Ovary (tissue), 7 donors: ENCODE measurements at regions not wholly inside any gene's neighbourhood (a gene's known extent, or its start where the extent isn't known, plus 50 kb on each side); places are given as distances from the start of the nearest gene placed in this dataset.

ENCODE experiments used
- DNase-seq, 5 donors: peaks; one replicate each; pipeline ENCODE4 v3.0.0-alpha.2; 2019 to 2020
- H3K27ac ChIP-seq, 2 donors: fragments of 200-600 bp; one replicate each; pipeline versions ENCODE4 v1.5.1 to v1.8.0; 2019 to 2022
- H3K27me3 ChIP-seq: fragments of 200-600 bp; one replicate; pipeline ENCODE4 v1.8.0; 2022
- H3K36me3 ChIP-seq: fragments of 200-600 bp; sonication (generic); one replicate; pipeline ENCODE4 v1.5.1; 2019
- H3K4me1 ChIP-seq: one replicate; pipeline ENCODE4 v1.8.1; 2013; ENCODE audit warnings: mild to moderate bottlenecking, moderate library complexity; ENCODE audit not compliant: insufficient read depth
- H3K4me3 ChIP-seq: fragments of 200-600 bp; sonication (generic); one replicate; pipeline ENCODE4 v1.5.1; 2017
- H3K9me3 ChIP-seq, 2 donors: fragments of 200-600 bp in 1 of 2; sonication (generic) in 1 of 2; one replicate each; pipeline versions ENCODE4 v1.5.1 to v1.8.1; 2013 to 2019; ENCODE audit warnings: mild to moderate bottlenecking in 1 of 2, moderate library complexity in 1 of 2
- EP300 ChIP-seq: sonication (generic); formaldehyde crosslinking; IDR thresholded peaks from one replicate; pipeline ENCODE4 v1.6.1; 2017; ENCODE audit warnings: antibody characterized with exemption
- POLR2A ChIP-seq: fragments of 450-650 bp; IDR thresholded peaks from one replicate; pipeline ENCODE4 v1.6.1; 2017; ENCODE audit warnings: antibody characterized with exemption, mild to moderate bottlenecking, moderate library complexity
- WGBS, 3 donors: extraction: QIAGEN DNeasy Blood & Tissue Kit in 1 of 3; methylation state at CpG; one replicate each; pipeline versions ENCODE4 v1.1.5 to v1.1.7; 2013 to 2017; 5-methylcytosine and 5-hydroxymethylcytosine counted together
- intact Hi-C, 4 donors: fragments of 100-400 bp; cut with DNase I; formaldehyde crosslinking; loops; one replicate each; pipeline versions ENCODE4 v1.11.0 to v1.15.1; 2022 to 2023
- TF ChIP-seq, protein P1 (sequence below), 3 donors: fragments of 450-650 bp in 2 of 3; fragments of 200-600 bp in 1 of 3; IDR thresholded peaks; one replicate each; pipeline versions ENCODE4 v1.5.1 to v1.8.0; 2016 to 2022; ENCODE audit warnings: antibody characterized with exemption in 3 of 3, mild to moderate bottlenecking in 1 of 3
- donor health status: DM: no; HTN: no; CAD: no; lungs with moderate emphysema.
- donor health status: DM: no; HTN: no; CAD: no.
- donor health status: Bipolar disorder and iron deficiency.
- donor health status: DM: no; HTN: no; CAD: no.
- donor health status: DM: yes; HTN: yes; CAD: no.

DNA sequence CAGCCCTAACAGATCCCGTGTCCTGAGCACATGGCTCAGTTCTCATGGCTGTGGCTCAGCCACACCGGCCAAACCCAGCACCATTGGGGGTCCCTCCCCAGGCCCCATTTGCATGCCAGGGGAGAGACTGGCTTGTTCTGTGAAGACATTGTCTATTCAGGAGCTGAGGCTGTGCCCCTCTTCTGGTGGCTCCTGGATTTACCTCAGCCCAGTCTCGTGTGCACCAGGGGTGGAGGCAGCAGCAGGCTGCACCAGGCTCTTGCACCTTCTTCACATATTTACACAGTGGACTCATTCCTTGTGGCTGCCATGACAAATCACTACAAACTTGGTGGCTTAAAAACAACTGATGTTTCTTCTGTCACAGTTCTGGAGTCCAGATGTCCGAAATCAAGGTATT is 92.4 kb upstream of the ITGA6 start:
- H3K27me3 ChIP-seq = no peaks in the 10 kb centered on the region
- intact Hi-C loops = no loop called here

GRCh38 chr2:172335736-172336135 is 91.7 kb upstream of the ITGA6 start:
- H3K9me3 ChIP-seq = no peaks in the 10 kb centered on the region
- WGBS, 3 donors = 48 to 77% (median 50%) methylated on average over 4 of the region's 4 CpGs
- H3K4me3 ChIP-seq = no peak overlapping the region
- TF ChIP-seq POLR2A (no peak), EP300 (no peak)
- TF ChIP-seq, protein P1, sequence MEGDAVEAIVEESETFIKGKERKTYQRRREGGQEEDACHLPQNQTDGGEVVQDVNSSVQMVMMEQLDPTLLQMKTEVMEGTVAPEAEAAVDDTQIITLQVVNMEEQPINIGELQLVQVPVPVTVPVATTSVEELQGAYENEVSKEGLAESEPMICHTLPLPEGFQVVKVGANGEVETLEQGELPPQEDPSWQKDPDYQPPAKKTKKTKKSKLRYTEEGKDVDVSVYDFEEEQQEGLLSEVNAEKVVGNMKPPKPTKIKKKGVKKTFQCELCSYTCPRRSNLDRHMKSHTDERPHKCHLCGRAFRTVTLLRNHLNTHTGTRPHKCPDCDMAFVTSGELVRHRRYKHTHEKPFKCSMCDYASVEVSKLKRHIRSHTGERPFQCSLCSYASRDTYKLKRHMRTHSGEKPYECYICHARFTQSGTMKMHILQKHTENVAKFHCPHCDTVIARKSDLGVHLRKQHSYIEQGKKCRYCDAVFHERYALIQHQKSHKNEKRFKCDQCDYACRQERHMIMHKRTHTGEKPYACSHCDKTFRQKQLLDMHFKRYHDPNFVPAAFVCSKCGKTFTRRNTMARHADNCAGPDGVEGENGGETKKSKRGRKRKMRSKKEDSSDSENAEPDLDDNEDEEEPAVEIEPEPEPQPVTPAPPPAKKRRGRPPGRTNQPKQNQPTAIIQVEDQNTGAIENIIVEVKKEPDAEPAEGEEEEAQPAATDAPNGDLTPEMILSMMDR (IDR thresholded peaks at IDR 0.05) = no peak
- peaks cover 2% of the 10 kb centered on the region for H3K4me1 ChIP-seq
- DNase-seq = no peak
- no peaks in the 10 kb centered on the region for H3K36me3 ChIP-seq
- H3K27ac ChIP-seq = no peak overlapping the region
- intact Hi-C loops = no loop called here
- no peaks in the 10 kb centered on the region for H3K27me3 ChIP-seq

More for the DNA sequence above, 92.4 kb upstream of the ITGA6 start:
- Histone ChIP-seq H3K9me3 (no peaks in the 10 kb centered on the region), H3K4me3 (no peak overlapping the region), H3K4me1 (peaks cover 2% of the 10 kb centered on the region), H3K36me3 (no peaks in the 10 kb centered on the region), H3K27ac (no peak overlapping the region)
- DNase-seq = no peak
- WGBS, 3 donors = 90 to 97% (median 91%) methylated on average over 4 of the region's 4 CpGs
- TF ChIP-seq EP300 = no peak
- TF ChIP-seq, protein P1 (IDR thresholded peaks at IDR 0.05) = no peak
- no peak for TF ChIP-seq POLR2A

- Histone ChIP-seq H3K4me1 (peaks cover 3% of the 10 kb centered on the region), H3K9me3 (no peaks in the 10 kb centered on the region), H3K4me3 (no peak overlapping the region), H3K27ac (no peak overlapping the region), H3K36me3 (no peaks in the 10 kb centered on the region), H3K27me3 (no peaks in the 10 kb centered on the region)
- intact Hi-C loops = no loop called here
- no peak for DNase-seq
- 48 to 50% (median 49%) methylated on average over 2 of the region's 2 CpGs for WGBS, 3 donors
- TF ChIP-seq POLR2A = no peak
- TF ChIP-seq, protein P1 (IDR thresholded peaks at IDR 0.05) = no peak
- no peak for TF ChIP-seq EP300
These were observed 90.7 kb upstream of the ITGA6 start for GRCh38 chr2:172336681-172337080.

- Histone ChIP-seq H3K4me3 (no peak overlapping the region), H3K4me1 (peaks cover 8% of the 10 kb centered on the region), H3K27ac (no peak overlapping the region), H3K9me3 (no peaks in the 10 kb centered on the region), H3K36me3 (no peaks in the 10 kb centered on the region), H3K27me3 (no peaks in the 10 kb centered on the region)
- intact Hi-C loops = no loop called here
- no peak for DNase-seq
- WGBS, 3 donors = 69 to 73% (median 71%) methylated on average over 6 of the region's 6 CpGs
- TF ChIP-seq POLR2A = no peak
- TF ChIP-seq, protein P1 (IDR thresholded peaks at IDR 0.05) = no peak
These were observed 87.9 kb upstream of the ITGA6 start for GRCh38 chr2:172339371-172340010.
